ENCODE measurements at regions not wholly inside any gene's neighbourhood (a gene's known extent, or its start where the extent isn't known, plus 50 kb on each side); places are given as distances from the start of the nearest gene placed in this dataset.

- in situ Hi-C loops (cut with HindIII; ENCODE audit: low sequenced_read_pairs): no loop called here
- DNase-seq (ENCODE audit: low read depth, low spot score): no peak
- TF ChIP-seq CTCF (IDR thresholded peaks at IDR 0.05; ENCODE audit: low read depth, low read length): no peak
Measured at GRCh38 chr3:107953722-107954121, 137.1 kb downstream of the CD47 start.

GRCh38 chr3:107951126-107951525 is 139.7 kb downstream of the CD47 start:
- DNase-seq (ENCODE audit: low read depth, low spot score): no peak
- TF ChIP-seq CTCF (IDR thresholded peaks at IDR 0.05; ENCODE audit: low read depth, low read length): no peak
- in situ Hi-C loops (cut with HindIII; ENCODE audit: low sequenced_read_pairs): no loop called here
- no peak overlapping the region for H3K4me3 ChIP-seq (ENCODE audit: low read depth, low read length)

More at GRCh38 chr3:107953722-107954121, 137.1 kb downstream of the CD47 start:
- H3K4me3 ChIP-seq (ENCODE audit: low read depth, low read length): no peak overlapping the region

GRCh38 chr3:107950417-107950816 is 140.4 kb downstream of the CD47 start:
- TF ChIP-seq CTCF (IDR thresholded peaks at IDR 0.05; ENCODE audit: low read depth, low read length): no peak
- DNase-seq (ENCODE audit: low read depth, low spot score): no peak
- no peak overlapping the region for H3K4me3 ChIP-seq (ENCODE audit: low read depth, low read length)
- in situ Hi-C loops (cut with HindIII; ENCODE audit: low sequenced_read_pairs): no loop called here

- no peak for DNase-seq (ENCODE audit: low read depth, low spot score)
- TF ChIP-seq CTCF (IDR thresholded peaks at IDR 0.05; ENCODE audit: low read depth, low read length): no peak
- in situ Hi-C loops (cut with HindIII; ENCODE audit: low sequenced_read_pairs): no loop called here
- no peak overlapping the region for H3K4me3 ChIP-seq (ENCODE audit: low read depth, low read length)
Measured at GRCh38 chr3:107949394-107949970, 141.3 kb downstream of the CD47 start.

GRCh38 chr3:107947203-107947602 is 143.6 kb downstream of the CD47 start:
- no peak for TF ChIP-seq CTCF (IDR thresholded peaks at IDR 0.05; ENCODE audit: low read depth, low read length)
- H3K4me3 ChIP-seq (ENCODE audit: low read depth, low read length): no peak overlapping the region
- no peak for DNase-seq (ENCODE audit: low read depth, low spot score)
- in situ Hi-C loops (cut with HindIII; ENCODE audit: low sequenced_read_pairs): no loop called here

GRCh38 chr3:107946700-107947099 is 144.1 kb downstream of the CD47 start:
- TF ChIP-seq CTCF (IDR thresholded peaks at IDR 0.05; ENCODE audit: low read depth, low read length): no peak
- H3K4me3 ChIP-seq (ENCODE audit: low read depth, low read length): no peak overlapping the region
- DNase-seq (ENCODE audit: low read depth, low spot score): no peak
- in situ Hi-C loops (cut with HindIII; ENCODE audit: low sequenced_read_pairs): no loop called here
